Tongue (tissue), 1 donor: ENCODE measurements at regions not wholly inside any gene's neighbourhood (a gene's known extent, or its start where the extent isn't known, plus 50 kb on each side); places are given as distances from the start of the nearest gene placed in this dataset.

Experiments used
- DNase-seq: peaks from one replicate; pipeline ENCODE4 v3.0.0-alpha.2; 2015

DNA sequence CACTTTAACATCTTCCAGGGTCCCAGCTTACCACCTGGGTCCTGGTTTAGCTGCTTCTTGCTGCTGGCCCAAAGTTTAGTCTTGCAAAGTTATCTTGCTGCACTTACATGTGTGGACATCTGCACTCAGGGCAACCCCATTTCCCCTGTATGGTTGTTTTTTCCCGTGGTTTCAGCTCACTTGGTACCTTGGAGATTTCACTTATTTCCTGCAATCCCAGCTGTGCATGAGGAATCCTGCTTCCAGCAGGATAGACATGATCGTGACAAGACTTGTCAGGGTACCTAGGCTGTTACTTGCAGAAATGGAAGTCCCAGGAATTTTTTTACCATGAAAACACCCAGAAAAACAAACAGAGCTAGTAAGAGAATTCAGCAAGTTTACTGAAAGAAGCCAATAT, 95.9 kb upstream of the LEP start:
- no peak for DNase-seq

DNA sequence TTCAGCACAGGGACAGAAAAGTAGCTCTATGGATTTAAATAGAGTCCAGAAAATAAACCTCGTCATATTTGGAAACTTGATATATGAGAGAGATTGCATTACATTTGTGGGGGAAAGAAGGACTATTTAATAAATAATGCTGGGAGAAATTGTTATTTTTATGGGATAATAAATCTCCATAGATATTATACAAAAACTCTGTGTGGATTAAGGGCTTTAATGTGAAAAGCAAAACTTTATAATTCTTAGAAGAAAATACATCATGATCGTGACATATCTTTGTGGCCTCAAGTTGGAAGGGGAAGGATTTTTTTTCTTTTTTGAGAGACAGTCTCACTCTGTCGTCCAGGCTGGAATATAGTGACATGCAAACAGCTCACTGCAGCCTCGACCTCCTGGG, 95.0 kb upstream of the LEP start:
- DNase-seq: no peak

DNA sequence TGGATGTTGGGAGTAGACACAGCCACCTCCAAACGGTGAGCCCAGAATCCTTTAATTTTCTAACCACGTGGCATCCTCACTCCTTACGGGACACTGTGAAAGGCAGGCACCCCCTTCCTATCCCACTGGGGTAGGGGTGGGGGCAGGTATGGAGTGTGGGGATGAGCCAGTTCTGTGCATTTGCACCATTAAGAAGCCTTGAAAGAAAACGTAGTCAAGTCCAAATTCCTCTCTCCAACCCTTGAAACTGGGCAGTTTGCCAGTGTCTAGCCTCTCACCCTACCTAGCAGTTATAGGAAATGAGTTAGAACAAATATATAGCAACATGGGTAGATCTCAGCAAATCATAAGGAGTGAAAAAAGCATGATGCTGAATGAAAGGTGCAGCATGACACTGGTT, 92.4 kb upstream of the LEP start:
- DNase-seq: no peak

DNA sequence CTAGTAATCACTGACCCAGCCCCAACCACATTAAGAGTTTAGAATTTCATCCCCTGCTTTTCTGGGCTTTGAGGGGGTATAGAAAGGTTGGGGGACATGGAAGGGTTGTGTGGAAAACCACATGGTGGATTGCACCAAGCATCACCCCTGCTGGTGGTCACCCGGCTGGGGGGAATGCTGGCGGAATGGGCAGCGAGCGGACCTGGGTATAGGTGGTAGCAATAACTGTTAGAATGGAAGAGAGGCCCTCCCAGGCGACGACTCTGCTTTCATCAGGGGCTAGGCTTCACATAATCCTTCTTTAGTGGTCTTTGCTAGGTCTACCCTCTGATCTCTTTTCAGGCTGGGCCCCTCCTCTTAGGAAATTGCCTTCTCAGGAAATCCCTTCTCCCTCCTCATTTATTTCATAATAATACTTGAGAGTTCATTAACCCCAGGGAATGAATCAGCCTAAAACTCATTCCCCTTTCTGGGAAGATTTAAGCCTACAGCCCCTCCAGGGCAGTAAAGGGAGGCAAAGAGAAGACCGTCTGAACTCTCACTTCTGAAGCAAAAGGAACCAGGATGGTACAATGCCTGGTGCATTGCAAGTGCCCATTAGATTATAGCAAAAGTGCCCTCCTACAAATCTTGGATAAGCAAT, 90.7 kb upstream of the LEP start:
- no peak for DNase-seq

DNA sequence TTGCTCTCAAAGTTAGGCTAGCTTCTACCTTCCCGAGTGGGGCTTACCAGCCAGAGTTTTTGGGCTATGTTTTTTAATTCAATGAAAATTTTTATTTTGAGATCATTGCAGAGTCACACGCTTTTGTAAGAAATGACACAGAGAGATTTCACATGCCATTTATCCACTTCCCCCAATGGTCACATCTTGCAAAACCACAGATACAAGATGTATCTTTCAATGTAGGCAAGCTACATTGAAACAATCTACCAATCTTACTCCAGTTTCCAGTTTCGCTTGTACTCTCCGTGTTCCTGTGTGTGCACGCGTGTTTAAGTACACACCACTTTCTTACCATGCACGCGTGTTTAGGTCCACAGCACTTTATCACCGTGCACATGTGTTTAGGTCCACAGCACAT, 89.4 kb upstream of the LEP start:
- no peak for DNase-seq

DNA sequence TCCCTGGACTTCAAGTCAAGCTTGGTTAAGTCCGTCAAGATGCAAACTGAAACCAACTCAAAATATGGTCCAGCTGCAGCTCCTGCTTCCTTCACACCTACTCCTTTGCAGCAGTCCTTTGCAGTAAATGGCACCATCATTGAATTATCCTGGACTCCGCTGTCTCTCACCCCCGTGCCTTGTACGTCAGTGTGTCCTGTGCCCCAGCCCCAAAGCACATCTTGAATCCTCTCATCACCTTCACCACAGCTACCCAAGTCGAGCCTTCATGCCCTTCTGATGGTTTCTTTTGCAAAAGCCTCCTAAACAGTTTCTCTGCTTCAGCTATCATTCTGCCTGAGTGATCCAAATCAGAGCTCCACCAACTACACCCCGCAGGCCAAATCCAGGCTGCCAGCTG, 88.4 kb upstream of the LEP start:
- no peak for DNase-seq

DNA sequence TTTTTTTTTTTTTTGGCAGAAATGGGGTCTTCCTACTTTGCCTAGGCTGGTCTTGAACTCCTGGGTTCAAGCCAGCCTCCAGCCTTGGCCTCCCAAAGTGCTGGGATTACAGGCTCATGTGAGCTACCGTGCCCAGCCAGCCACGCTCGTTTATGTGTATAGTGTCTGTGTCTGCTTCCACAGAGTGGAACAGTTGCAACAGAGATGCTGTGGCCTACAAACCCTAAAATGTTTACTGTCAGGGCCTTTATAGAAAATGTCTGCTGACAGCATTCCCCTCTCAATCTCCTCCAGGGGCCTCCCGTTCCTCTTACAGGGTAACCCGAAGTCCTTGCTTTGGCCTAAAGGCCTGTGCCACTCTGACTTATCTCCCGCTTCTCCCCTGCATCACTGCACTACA, 87.6 kb upstream of the LEP start:
- DNase-seq: no peak

DNA sequence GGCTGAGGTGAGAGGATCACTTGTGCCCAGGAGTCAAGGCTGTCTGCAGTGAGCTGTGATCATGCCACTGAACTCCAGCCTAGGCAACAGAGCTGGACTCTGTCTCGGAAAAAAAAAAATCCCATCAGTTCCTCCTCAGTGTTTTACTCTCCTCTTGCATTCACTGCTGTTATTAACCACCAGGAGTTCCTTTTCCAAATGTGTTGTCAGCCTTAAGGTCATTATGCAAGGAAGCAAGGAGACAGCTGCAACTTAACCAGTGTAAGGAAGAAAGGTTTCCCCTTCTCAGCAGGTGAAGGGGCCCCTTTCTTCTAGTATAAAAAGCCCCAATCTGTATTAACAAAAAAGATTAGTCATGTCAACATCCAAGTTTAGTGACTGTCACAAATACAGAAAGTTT, 86.6 kb upstream of the LEP start:
- no peak for DNase-seq

DNA sequence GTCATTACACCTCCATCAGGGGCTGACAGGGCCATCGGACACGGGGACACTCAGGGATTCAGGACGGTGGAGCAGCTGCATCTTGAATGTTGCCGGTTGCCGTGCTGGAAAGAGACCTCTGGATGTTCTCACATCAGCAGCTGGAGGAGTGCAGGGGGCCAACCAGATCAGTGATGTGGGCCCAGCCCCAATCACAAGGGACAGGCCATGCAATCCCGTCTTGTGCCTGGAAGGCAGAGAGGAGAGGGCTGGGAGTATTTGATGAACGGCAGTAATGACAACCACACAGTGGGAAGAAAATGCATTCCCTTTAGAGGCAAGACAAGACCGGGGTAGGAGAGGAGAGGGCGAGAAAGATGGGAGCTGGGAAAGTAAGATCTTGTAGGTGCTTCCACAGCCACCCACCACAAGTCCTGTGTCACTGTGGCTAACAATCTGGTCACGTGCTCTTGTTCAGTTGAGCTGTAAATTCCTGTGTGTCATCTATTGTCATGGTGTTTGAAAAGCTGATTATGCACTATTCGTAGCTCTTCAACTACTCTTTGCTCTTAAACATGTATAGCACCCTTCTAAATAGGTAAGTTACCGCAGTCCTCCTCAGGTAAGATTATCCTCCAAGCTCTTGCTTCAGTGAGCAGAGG, 85.9 kb upstream of the LEP start:
- peak; percentile 7 for DNase-seq

DNA sequence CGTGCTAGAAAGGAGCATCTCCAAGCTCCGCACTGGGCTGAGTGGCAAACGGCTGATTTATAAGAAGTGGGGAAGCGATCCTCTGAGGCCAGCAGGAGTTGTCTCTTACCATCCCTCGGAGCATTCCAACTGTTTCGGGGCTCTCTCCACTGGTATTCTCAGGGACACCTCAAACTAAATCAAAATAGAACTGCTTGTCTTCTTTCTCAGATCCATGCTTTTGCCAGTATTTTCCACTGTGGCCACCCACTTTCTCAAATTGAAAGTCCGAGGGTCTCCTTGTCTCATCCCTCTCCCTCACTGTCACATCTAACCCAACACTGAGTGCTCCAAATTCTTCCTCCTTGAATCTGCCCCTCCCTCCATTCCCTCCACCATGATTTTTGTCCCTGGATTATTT, 83.2 kb upstream of the LEP start:
- DNase-seq: no peak

DNA sequence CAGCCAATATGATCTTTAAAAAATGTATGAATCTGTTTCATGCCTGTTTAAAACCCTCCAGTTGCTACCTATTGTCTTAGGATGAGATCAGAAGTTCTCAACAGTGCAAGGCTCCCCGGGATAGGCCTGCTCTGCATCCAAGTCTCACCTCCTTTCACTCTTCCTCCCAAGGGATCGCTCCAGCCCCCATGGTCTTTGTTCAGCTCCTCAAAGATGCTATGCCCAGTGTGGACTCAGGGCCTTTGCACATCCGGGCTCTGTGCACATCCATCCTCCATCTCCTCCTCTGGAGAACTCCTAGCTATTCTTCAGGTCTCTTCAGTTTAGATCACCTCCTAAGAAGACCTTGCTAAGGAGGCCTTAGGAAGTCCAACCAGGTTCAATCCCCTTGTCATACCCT, 82.7 kb upstream of the LEP start:
- no peak for DNase-seq

DNA sequence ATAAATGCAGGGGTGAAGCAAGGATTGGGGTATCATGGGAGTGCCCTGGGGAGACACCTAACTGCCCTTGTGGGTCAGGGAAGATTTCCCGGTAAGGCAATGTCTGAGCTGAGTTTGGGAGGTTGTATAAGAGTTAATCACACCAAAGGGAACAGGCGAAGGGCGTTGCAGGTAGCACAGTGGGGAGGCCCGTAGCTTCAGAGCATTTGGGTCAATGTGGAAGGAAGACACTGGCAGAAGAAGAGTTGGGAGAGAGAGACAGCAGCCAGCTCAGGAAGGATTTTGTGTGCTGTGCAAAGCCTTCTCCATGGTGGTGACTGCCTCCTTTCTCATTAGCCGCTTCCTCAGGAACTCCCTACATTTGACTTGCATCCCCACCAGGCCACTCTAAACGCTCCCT, 80.8 kb upstream of the LEP start:
- DNase-seq: no peak

DNA sequence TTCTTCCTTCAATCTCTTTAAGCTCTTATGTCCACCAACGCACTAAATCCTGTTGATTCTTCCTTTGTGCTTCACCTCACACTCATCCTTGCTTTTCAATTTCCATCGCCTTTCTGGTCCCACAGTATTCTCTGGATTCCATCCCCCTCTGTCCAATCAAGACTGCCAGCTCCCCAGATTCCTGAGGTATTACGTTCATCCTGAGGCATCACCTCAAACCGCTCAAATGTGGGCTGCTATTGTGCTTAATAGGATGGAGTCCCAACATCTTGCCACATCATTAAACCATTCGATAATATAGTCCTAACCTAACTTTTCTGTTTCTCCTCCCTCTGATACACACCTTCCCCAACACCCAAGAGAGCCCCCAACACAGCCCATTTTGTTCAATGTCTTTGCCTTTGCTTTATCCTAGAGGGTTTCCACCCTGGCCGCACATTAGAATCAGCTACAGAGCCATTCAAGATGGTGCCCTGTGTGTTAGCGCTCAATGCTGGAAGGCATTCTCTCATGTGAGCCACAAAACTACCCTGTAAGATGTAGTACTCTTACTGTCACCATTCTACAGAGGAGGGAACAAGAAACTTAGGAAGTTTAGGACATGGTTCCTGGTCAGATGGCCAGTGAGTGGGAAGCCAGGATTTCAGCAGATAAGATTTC, 79.5 kb upstream of the LEP start:
- DNase-seq: no peak

DNA sequence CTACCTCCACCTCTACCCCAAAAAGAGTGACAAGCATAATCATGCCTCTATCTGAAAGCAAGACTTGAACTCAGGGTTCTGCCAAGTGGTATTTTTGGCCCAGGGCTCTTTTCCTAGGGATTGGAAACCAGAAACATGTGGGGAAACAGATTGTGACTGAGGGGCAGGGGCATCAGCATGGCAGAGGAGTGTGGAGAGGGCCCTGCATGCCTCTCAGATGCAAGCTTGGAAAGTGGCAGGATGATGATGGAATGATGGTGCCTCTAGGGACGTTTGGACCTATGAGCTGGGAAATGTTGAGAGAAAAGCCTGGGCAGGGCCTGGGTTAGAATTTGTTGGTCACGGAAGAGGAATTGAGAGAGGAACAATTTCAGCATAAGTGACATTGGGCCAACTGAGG, 78.4 kb upstream of the LEP start:
- no peak for DNase-seq

DNA sequence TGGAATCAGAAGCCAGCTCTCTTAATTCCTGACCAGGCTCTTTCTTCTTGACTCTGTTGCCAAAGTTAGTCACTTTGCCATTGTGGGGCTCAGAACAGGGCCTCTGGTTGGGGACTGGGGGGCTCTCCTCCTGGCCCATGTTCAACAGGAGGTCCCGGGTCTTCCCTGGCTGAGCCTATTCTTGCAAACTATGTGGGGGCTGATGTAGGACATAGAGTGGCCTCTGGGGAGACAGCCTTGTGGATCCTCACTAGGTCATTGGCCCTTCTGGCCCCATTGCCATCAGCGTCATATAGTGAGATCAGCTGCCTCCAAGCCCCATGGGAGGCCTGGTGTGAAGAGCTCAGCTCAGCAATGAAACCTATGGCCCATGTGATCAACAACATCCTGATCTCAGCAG, 77.6 kb upstream of the LEP start:
- DNase-seq: no peak

DNA sequence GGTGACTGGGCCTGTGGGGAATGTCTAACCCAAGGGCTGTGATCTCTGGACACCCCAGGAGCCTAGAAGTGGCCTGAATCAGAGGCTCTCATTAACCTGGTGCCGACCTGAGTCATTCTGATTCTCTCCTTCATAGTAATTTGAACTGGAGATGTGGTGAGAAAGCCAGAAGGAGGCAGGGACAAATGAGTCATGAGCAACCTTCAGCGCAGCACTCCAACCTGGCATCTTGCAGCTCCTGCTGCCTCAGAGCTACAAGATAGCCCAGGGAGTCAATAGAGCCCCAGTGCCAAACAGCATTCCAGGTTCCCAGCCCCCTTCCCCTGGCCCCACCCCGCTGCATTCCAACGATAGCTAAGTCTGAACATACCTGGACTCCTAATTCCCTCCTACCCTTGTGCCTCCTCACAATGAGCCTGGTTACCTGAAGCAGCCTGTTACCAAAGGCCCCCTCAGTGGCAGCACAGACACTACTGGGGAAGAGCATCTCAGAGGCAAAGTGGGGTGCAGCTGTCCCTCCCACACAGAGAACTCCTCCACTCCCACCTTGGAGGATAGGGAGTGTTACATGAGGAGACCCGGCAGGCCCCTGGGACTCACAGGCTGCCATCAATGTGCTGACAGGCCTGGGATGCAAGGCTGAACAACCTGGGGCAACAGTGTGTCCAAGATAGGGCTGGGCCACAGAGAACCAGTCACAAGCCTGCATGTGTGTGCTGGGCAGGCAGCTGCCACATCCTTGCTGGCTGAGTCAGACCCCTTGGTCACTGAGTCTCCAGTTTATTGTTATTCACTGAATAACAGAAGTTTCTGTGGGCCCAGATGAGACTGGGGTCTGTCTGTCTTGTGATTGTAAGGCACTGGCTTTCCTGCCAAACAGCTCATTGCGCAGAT, 76.8 kb upstream of the LEP start:
- no peak for DNase-seq

DNA sequence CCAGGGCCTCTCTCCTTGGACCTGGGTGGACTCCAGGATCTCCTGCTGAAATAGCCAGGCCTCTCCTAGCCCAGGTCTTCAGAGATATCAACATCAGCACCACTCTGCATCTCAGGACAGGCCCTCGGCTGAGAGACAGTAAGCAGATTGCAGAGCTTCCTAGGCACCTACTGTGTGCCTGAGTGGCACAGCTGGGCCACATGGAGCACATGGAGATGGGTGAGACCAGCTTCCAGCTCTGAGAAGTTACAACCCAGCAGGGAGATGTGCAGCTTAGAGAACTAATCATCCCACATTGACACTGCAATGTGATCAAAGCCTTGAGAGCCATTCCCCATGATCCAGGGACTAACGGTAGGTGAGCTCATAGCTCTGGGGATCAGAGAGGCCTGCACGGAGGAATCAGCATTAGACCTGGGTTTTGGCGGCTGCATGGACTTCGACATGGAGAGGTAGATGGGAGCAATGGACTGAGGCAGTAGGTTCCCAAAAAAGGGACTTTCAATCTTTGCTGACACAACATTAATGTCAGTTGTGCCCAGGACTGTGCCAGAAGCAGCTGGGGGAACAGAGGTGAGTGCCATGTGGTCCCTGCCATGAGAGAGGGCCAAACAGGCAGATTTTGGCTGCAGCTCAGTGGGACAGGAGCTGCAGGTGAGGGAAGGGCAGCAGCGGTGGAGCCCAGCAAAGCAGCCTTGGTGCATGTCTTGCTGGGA, 76.0 kb upstream of the LEP start:
- no peak for DNase-seq

DNA sequence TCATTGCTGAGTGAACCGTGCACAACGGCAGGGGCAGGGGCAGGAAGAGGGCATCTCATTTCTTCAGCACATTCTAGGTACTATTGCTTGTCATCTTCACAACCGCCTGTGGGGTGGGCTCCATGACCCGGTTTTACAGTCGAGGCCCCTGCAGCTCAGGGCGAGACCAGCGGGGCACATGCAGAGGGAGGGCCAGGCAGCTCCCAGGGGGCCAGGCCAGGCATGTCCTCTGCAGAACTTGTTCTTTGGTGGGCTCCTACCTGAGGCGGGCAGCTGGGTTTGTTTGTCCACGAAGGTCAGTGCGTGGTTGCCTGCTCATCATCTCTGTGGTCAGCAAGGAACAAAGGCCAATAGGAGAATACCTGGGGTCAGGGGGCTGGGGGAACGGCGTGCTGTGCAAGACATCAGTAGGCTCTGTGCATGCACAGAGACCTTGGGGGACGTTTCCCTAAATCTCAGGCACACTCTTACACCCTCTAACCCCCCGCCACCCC, 75.1 kb upstream of the LEP start:
- no peak for DNase-seq

DNA sequence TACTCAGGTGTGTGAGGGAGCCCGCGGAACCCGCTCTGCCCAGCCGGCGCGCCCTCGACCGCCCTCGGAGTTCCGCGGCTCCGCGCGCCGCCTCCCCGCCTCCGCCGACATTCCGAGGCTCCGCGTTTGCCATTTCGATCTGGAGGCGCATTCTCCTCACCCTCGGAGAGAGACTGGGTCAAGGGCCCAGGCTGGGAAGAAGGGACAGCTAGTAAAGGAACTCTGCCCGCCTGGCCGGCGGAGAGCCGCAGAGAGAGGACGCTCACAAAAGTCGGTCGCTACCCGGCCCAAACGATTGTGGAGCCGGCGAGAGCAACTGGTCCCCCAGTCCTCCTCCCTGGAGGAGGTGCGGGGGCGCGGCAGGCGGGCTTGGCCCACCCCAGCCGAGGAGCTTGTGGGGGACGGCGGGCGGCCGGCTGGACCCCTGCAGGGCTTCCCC, 74.5 kb upstream of the LEP start:
- DNase-seq: peak; percentile 4

DNA sequence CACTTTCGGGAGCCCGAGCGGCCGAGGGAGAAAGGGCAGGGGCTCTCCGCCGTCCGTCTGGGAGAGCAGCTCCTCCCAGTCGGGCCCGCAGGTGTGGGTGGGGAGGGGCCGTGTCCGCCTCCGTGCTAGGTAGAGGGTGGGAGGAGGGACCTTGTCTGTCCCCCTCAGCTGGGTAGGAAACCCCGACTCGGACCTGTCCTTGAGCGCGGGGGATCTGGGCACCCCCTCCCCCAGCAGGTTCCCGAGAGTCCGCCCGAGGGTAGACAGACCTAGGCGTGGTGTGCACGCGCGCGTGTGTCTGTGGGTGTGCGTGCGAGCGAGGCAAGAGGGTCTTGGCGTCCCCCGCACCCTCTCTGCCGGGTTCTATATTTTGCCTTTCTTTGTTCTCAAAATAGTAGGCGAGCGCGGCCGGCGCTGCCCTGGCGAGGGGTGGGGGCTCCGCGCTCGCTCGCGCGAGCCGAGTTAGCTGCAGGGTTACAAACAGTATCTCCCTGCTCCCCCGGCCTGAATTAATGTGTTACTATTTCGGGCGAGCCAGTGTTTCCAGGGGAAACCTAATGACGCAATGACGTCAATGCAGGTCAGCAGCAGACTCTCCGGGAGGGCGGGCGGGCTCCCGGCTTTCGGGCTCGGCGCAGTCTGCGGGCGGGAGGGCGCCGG, 73.9 kb upstream of the LEP start:
- DNase-seq: peak; percentile 64
